ENCODE measurements at regions not wholly inside any gene's neighbourhood (a gene's known extent, or its start where the extent isn't known, plus 50 kb on each side); places are given as distances from the start of the nearest gene placed in this dataset.

DNA sequence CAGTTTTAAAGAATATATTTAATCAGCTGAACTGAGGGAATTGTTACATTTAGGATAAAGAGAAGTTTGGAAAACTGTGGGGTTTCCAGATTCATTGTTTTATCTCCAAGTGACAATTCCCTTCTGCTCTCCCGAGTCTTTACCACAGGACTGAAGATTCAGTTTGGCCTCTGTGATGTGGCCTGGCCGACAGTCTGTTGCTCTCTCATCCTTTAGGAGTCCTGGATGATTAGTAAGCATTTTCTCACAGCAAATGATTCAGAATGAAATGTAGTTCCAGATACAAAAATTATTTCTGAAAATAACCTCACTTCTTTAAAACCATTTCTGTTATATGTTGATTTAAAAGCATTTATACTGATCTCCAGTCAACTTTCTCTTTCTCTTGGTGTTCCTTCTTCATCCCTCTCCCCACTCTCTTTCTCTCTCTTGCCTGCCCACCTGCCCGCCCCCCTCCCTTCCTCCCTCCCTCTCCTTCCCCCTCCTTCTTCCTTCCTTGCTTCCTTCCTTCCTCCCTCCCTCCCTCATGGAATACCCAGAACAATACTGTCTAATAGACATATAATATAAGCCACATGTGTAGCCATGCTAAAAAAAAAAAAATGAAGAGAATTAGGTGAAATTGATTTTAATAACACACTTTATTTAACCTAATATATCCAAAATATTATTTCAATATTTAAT is 254.9 kb downstream of the PRL start:
- H3K4me1 ChIP-seq (ENCODE audit: control insufficient read depth, insufficient read depth, low read length): no peaks in the 10 kb centered on the region; the same call in 1 of the 2 replicates
- BruUV-seq (replicated peaks): no TSS peak
- H3K36me3 ChIP-seq (ENCODE audit: control insufficient read depth, insufficient read depth, low read length): no peaks in the 10 kb centered on the region
- peaks cover 11% of the 10 kb centered on the region; the same call in 1 of the 2 replicates for H3K9me3 ChIP-seq (ENCODE audit: control insufficient read depth, insufficient read depth, low read depth, low read length)
- H3K27me3 ChIP-seq (ENCODE audit: control insufficient read depth, insufficient read depth, low read length): no peaks in the 10 kb centered on the region
- intact Hi-C loops (cut with micrococcal nuclease; ENCODE audit: unreplicated experiment): no loop called here
- DNase-seq (ENCODE audit: low read depth, low spot score) (no peak), ATAC-seq (no peak)
- ChIA-PET POLR2A (no interaction called here), CTCF (no interaction called here)
- in situ Hi-C loops (cut with HindIII; ENCODE audit: low pct_unique_long_range_greater_than_20kb, low sequenced_read_pairs): no loop called here
- no peak overlapping the region for H3K4me3 ChIP-seq (ENCODE audit: low read depth in 2 of 2, low read length in 2 of 2)
- H3K27ac ChIP-seq (ENCODE audit: low read length): no peak overlapping the region
- no peak for TF ChIP-seq CTCF (IDR thresholded peaks at IDR 0.05)
- TF ChIP-seq, protein P1, sequence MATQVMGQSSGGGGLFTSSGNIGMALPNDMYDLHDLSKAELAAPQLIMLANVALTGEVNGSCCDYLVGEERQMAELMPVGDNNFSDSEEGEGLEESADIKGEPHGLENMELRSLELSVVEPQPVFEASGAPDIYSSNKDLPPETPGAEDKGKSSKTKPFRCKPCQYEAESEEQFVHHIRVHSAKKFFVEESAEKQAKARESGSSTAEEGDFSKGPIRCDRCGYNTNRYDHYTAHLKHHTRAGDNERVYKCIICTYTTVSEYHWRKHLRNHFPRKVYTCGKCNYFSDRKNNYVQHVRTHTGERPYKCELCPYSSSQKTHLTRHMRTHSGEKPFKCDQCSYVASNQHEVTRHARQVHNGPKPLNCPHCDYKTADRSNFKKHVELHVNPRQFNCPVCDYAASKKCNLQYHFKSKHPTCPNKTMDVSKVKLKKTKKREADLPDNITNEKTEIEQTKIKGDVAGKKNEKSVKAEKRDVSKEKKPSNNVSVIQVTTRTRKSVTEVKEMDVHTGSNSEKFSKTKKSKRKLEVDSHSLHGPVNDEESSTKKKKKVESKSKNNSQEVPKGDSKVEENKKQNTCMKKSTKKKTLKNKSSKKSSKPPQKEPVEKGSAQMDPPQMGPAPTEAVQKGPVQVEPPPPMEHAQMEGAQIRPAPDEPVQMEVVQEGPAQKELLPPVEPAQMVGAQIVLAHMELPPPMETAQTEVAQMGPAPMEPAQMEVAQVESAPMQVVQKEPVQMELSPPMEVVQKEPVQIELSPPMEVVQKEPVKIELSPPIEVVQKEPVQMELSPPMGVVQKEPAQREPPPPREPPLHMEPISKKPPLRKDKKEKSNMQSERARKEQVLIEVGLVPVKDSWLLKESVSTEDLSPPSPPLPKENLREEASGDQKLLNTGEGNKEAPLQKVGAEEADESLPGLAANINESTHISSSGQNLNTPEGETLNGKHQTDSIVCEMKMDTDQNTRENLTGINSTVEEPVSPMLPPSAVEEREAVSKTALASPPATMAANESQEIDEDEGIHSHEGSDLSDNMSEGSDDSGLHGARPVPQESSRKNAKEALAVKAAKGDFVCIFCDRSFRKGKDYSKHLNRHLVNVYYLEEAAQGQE (IDR thresholded peaks at IDR 0.05; ENCODE audit: insufficient read depth in 1 of 2, low read depth in 2 of 2, low read length in 1 of 2): no peak
- no peak for TF ChIP-seq TCF7L2 (IDR thresholded peaks at IDR 0.05; ENCODE audit: low read depth, low read length)
- TF ChIP-seq POLR2AphosphoS5 (IDR thresholded peaks at IDR 0.05; ENCODE audit: low read depth, low read length): no peak
- no peak for TF ChIP-seq SIN3A (IDR thresholded peaks at IDR 0.05; ENCODE audit: borderline replicate concordance, insufficient read depth, low read depth, low read length)

DNA sequence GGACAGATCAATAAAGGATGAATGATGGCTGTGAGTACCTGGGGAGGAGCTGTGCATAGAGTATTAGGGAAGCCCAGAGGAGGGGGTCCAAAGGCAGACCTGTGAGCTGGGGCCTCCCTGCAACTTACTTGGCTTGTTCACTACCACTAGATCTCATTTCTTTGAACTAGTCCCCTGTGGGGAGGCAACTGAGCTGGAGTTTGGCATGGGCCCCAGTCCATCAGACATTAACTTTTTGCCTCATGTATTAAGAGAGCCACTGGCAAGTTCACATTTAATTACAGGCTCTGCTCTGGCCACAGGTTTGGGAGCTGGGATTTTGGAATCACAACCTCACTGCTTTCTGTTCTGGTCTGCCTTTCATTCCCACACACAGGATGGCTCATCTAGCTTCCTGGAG is 254.1 kb downstream of the PRL start:
- H3K4me3 ChIP-seq (ENCODE audit: low read depth in 2 of 2, low read length in 2 of 2): no peak overlapping the region
- no peak for TF ChIP-seq TCF7L2 (IDR thresholded peaks at IDR 0.05; ENCODE audit: low read depth, low read length)
- TF ChIP-seq, protein P1 (IDR thresholded peaks at IDR 0.05; ENCODE audit: insufficient read depth in 1 of 2, low read depth in 2 of 2, low read length in 1 of 2): no peak
- no peak for TF ChIP-seq SIN3A (IDR thresholded peaks at IDR 0.05; ENCODE audit: borderline replicate concordance, insufficient read depth, low read depth, low read length)
- TF ChIP-seq POLR2AphosphoS5 (IDR thresholded peaks at IDR 0.05; ENCODE audit: low read depth, low read length): no peak
- no peak for TF ChIP-seq CTCF (IDR thresholded peaks at IDR 0.05)
- no peaks in the 10 kb centered on the region for H3K27me3 ChIP-seq (ENCODE audit: control insufficient read depth, insufficient read depth, low read length)
- BruUV-seq (replicated peaks): no TSS peak
- ChIA-PET CTCF (no interaction called here), POLR2A (interaction anchor here (0.6 kb wide), 1 partner anchor 1477 kb away, joined by 3 read pairs; no protein-coding TSS in a partner anchor)
- no peak overlapping the region; the same call in 1 of the 2 replicates for H3K27ac ChIP-seq (ENCODE audit: low read length)
- H3K9me3 ChIP-seq (ENCODE audit: control insufficient read depth, insufficient read depth, low read depth, low read length): peaks cover 11% of the 10 kb centered on the region; the same call in 1 of the 2 replicates
- no peaks in the 10 kb centered on the region for H3K4me1 ChIP-seq (ENCODE audit: control insufficient read depth, insufficient read depth, low read length)
- ATAC-seq: no peak
- DNase-seq (ENCODE audit: low read depth, low spot score): no peak
- intact Hi-C loops (cut with micrococcal nuclease; ENCODE audit: unreplicated experiment): no loop called here
- H3K36me3 ChIP-seq (ENCODE audit: control insufficient read depth, insufficient read depth, low read length): no peaks in the 10 kb centered on the region
- in situ Hi-C loops (cut with HindIII; ENCODE audit: low pct_unique_long_range_greater_than_20kb, low sequenced_read_pairs): no loop called here
